IPS-NIHi11 (cell line): ENCODE measurements at regions not wholly inside any gene's neighbourhood (a gene's known extent, or its start where the extent isn't known, plus 50 kb on each side); places are given as distances from the start of the nearest gene placed in this dataset.

Experiments
- DNase-seq: peaks from one replicate; pipeline ENCODE4 v3.0.0; 2012; ENCODE audit warnings: mixed read lengths, low spot score

DNA sequence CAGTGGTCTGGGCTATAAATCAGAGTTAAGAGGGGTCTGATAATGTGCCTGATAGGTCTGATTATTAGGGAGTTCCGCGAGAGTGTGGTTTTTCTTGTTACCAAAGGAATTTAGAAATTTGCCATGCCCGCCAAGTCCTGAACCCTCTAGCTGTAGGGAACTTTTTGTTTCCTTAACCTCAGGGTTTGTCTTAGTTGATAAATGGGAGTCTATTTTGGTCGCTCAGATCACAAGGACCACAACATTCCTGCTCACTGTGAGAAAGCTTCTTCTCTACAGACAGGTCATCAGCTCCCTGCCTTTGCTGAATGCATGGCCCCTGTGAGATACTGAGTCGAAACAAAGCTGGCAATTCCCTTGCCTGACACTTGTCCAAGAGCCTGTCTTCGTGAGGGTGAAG, 497.8 kb downstream of the HS3ST4 start:
- no peak for DNase-seq

GRCh38 chr16:26194526-26194925, 502.8 kb downstream of the HS3ST4 start:
- no peak for DNase-seq

DNA sequence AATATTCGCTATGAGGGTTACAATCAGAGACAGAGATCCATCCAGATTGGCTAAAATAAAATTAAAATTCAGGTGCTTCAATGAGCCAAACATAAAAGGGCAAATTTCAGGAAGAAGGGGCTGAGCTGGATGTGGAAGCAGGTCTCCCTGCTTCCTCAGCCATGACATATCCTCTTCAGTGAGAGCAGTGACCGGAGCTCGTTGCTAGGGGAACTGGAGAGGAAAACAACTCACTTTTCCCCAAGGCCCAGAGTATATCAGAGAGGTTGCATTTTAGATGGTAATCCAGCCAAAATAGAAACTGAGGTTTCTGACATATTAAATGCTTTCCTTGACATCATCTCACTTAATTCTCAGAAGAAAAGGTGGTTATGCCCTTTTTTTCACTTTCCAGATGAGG, 503.5 kb downstream of the HS3ST4 start:
- peak; percentile 29 for DNase-seq

GRCh38 chr16:26196310-26196709, 504.6 kb downstream of the HS3ST4 start:
- no peak for DNase-seq

GRCh38 chr16:26196802-26197201, 505.0 kb downstream of the HS3ST4 start:
- no peak for DNase-seq

GRCh38 chr16:26197707-26198106, 505.9 kb downstream of the HS3ST4 start:
- no peak for DNase-seq

DNA sequence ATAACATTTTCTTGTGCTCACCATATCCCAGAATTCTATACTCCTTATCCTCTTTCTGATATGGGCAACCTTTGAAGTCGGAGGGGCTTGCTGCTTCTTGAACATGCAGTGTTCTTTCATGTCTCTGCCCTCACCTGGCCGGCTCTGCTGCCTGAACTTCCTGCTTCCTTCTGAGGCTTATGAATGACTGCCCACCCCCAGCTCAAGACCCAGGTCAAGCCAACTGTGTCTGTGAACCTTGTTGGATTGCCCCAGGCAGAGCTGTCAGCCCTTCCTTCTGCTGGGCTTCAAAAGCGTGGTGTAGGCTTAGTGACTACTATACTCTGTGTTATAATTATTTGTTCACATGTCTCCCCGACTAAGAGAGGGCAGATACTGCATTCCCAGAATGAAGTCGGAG, 506.5 kb downstream of the HS3ST4 start:
- no peak for DNase-seq

- no peak for DNase-seq
Measured at GRCh38 chr16:26204138-26204537, 512.4 kb downstream of the HS3ST4 start.

GRCh38 chr16:26211542-26211941, 519.8 kb downstream of the HS3ST4 start:
- no peak for DNase-seq

DNA sequence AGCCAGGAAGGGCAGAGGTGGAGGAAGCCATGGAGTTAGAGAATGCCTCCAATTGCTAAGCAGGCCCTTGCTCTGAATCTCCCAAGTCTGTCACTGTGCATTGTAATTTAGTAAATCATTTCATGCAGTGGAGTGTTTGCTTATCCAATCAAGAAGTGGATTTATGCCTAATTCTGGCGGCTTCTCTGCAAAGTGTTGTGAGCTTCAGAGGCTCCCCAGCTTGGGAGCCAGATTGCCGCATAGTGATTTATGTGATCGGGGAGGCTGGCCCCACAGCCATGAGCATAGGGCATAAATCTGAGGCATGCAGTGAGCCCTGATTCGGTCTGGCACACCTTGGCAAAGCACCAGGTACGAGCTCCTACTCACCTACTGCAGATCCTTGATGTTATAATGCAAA, 520.8 kb downstream of the HS3ST4 start:
- DNase-seq, result no peak

DNA sequence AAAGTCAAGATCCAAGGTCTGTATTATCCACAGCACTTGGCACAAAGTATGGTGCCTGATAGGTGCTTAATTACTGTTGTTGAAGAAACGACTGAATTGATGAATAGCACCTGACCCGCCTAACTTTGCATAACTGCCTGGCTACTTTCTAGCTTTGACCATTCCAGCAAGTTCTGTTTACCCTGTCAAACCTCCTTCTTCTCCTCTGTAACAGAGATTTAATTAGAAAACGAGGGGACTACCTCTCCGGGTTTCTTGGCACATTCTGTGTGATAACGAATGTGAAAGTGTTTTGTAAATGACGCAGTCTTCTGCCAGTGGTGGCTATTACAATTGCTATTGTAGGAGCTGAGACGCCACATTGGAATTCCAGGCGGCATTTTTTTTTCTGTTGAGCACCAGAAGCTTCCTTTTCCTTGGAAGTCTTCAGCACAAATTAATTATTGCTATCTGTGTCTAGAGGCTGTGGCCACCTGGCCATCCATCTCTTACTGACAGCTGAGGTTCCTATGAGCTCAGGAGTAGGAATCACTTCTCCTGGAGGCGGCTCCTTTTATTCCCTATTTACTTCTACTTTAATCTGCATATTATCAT, 522.9 kb downstream of the HS3ST4 start:
- no peak for DNase-seq

- DNase-seq, result no peak
Measured at GRCh38 chr16:26220894-26221293, 529.1 kb downstream of the HS3ST4 start.

DNA sequence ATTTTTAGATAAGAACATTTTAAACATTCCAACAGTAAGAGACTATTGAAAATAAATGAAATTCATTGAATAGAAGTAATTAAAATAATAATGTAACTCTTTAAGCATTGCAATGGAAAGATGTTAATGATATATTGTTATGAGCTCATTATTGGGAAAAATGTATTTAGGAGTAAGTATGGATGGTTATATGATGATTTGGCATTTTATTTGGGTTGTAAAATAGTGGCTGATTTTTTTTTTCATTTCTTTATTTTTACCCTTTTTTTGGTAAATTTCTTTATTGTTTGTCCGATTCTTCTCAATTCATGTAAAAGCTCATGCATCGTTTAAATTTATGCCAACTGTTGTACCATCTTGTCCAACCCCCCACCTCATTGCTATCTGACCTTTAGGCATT, 539.9 kb downstream of the HS3ST4 start:
- no peak for DNase-seq

- DNase-seq, result no peak
Measured at GRCh38 chr16:26240807-26241206, 549.0 kb downstream of the HS3ST4 start.

- DNase-seq, result no peak
Measured at GRCh38 chr16:26247063-26247462, 555.3 kb downstream of the HS3ST4 start.

GRCh38 chr16:26252598-26252997, 560.8 kb downstream of the HS3ST4 start:
- DNase-seq, result no peak

DNA sequence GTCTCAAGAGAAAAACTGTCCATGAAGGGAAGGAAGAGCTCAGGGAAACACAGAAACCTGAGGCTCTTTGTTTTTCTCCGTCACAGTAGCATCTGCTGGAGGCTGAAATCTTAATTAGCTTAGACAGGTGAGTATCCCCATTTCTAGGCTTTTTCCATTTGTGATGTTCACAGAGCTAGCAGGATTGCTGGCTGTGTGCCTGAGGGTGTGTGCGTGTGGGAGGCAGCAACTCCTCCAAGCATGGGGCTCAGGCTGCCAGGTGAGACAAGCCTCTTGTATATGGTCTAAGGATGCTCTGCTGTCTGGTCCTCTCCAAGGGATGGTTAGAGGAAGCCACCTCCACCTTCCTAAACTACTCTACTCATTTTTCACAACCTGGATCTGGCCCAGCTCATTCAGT, 569.9 kb downstream of the HS3ST4 start:
- DNase-seq, result no peak

DNA sequence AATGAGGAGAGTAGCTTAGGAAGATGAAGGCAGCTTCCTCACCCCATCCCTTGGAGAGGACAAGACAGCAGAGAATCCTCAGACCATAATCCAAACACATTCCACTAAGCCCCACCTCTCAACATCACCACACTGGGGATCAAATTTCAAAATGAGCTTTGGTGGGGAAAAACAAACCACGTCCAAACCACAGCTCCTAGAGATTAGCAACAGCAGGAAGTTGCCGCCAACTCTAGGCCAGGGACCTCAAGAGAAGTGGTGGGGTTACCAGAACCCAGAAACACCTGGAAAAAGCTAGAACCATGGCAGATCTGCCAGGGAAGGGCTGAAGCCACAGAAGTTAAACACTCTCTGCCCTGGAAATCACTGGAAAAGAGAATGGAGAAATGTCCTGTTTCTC, 571.6 kb downstream of the HS3ST4 start:
- DNase-seq, result no peak

DNA sequence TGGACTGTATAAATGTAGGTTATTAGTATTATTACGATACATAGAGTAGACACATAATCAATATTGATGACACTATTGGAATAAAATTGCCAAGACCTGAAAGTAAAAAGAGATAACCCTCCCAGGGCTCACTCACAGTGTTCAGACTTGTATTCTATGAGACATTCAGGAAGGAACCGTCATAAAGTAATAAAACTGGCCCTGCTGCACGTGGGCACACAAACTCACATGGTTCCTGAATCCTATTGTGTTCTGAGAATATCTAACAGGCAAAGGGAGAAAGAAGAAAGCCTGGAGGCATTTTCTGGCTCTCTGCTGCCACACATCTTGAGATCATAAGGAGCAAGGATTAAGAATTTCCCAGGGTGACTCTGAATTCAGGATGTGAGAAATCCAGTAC, 575.9 kb downstream of the HS3ST4 start:
- DNase-seq, result no peak

- DNase-seq, result no peak
Measured at GRCh38 chr16:26269673-26270072, 577.9 kb downstream of the HS3ST4 start.

- DNase-seq, result no peak
Measured at GRCh38 chr16:26273607-26274006, 581.8 kb downstream of the HS3ST4 start.

DNA sequence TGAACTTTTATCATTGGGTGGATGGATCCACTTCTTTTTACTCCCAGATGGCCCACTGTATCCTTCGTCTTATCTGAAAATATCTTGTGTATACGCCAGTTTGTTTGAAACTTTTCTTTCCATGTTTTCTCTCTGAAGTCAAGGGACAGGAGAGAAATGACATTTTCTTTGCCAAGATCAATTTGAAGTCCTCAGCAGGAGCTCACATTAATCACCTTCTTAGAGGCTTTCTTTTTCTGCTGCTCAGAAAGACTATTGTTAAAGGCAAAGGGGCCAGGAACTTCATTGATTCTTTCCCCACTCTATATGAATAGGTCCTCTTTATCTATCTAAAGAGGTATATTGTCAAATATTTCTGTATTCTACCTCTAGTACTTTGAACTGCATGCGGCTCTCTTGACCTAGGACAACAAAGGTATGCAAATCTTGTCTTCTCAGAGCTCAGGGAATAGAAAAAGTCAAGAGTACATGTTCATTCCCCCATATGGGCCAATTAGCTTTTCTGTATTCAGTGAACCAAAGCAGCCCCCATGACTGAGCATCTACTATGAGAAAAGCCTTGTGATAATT, 583.3 kb downstream of the HS3ST4 start:
- no peak for DNase-seq

DNA sequence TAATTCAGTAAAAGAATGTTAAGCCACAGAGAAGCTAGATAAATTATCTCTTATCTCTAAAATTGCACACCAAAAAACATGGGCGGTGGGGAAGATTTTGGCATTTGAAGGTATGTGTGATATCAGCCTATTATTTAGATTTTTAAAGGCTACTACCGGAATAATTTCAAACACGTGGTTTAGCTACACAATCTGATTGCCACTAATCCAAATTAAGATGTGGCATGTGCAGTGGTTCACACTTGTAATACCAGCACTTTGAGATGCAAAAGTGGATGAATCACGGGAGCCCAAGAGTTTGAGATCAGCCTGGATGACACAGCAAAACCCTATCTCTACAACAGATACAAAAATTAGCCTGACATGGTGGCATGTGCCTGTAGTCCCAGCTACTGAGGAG, 584.5 kb downstream of the HS3ST4 start:
- no peak for DNase-seq

DNA sequence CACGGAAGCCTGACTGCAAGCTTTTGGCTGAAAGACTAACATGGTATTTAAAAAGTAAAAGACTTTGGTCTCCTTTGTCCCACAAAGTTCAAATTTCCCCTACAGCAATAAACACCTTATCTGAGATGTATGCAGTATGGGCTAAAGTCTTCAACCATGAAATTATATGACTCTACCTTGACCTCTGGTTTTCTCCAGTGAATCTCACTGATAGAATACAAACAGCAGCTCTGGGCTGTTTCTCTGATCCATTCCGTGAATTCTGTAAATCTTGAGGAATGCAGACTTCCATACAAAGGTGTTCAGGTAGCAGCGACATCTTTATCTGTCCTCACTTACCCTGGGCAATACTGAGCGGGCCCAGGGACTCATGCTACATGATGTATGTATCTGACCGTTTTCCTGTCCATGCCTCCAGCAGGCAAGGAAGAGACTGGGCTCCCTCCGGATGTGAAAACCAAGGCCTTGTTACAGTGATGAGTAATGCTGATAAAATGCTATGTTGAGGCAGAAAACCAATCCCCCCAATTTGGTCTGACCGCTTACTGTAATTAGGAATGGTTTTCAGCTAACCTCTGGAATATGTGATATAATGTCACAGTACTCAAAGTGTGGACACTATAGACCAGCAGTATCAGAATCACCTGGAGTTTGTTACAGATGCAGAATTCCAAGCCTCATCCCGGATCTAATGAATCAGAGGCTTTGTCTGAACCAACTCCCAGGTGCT, 589.8 kb downstream of the HS3ST4 start:
- DNase-seq, result no peak
